Vagina (tissue), 2 donors: ENCODE measurements at regions not wholly inside any gene's neighbourhood (a gene's known extent, or its start where the extent isn't known, plus 50 kb on each side); places are given as distances from the start of the nearest gene placed in this dataset.

Source experiments
- CTCF ChIP-seq, 3 experiments: fragments of 450-650 bp in 2 of 3; fragments of 200-600 bp in 1 of 3; sonication (generic) in 1 of 3; IDR thresholded peaks; one replicate each; pipeline ENCODE4 v1.5.1; 2017 to 2019; ENCODE audit warnings: antibody characterized with exemption in 3 of 3, mild to moderate bottlenecking in 2 of 3, moderate library complexity in 2 of 3
- POLR2AphosphoS5 ChIP-seq, 2 donors: sonication (generic); formaldehyde crosslinking; IDR thresholded peaks; one replicate each; pipeline ENCODE4 v1.9.0; 2017; ENCODE audit warnings: antibody characterized with exemption in 2 of 2, mild to moderate bottlenecking in 2 of 2, low read depth in 1 of 2; ENCODE audit not compliant: insufficient read depth in 1 of 2

DNA sequence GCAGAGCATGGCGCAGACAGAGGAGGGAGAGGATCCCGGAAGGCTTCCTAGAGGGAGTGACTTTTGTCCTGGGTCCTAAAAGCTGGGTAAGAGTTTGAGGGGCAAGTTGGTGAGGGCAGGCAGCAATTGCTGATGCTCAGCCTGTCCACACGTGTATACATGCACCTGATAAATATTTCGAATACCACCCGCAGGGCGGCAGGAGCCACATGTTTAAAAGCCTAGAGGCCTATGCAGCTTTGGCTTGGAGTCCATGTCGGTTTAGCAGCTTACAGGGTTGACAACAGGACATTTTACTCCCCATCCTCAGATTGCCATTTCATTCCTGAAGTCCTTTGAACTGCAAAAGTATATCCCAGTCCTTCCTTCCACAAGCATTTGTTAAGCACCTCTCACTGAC lies 99.1 kb downstream of the KATNIP start:
- TF ChIP-seq CTCF (IDR thresholded peaks at IDR 0.05) (no peak), POLR2AphosphoS5 (IDR thresholded peaks at IDR 0.05; ENCODE audit: insufficient read depth in 1 of 2, low read depth in 1 of 2) (no peak)
